Transverse colon (tissue), 4 donors: ENCODE measurements at regions not wholly inside any gene's neighbourhood (a gene's known extent, or its start where the extent isn't known, plus 50 kb on each side); places are given as distances from the start of the nearest gene placed in this dataset.

Experiments
- CTCF ChIP-seq, 5 experiments: fragments of 200-600 bp in 3 of 5; fragments of 450-650 bp in 2 of 5; sonication (generic) in 3 of 5; IDR thresholded peaks; 1 replicate in 2 of 5; 2 replicates in 3 of 5; pipeline ENCODE4 v1.5.1; 2016 to 2017; ENCODE audit warnings: antibody characterized with exemption in 5 of 5, inconsistent platforms in 3 of 5, mild to moderate bottlenecking in 2 of 5, moderate library complexity in 1 of 5
- EP300 ChIP-seq: sonication (generic); formaldehyde crosslinking; IDR thresholded peaks from one replicate; pipeline ENCODE4 v1.6.1; 2017; ENCODE audit warnings: antibody characterized with exemption, low read depth
- POLR2A ChIP-seq: fragments of 450-650 bp; IDR thresholded peaks from one replicate; pipeline ENCODE4 v1.6.1; 2016; ENCODE audit warnings: antibody characterized with exemption, mild to moderate bottlenecking, moderate library complexity
- POLR2AphosphoS5 ChIP-seq, 3 donors: sonication (generic); formaldehyde crosslinking; IDR thresholded peaks; one replicate each; pipeline ENCODE4 v1.6.1; 2016; ENCODE audit warnings: antibody characterized with exemption in 3 of 3

DNA sequence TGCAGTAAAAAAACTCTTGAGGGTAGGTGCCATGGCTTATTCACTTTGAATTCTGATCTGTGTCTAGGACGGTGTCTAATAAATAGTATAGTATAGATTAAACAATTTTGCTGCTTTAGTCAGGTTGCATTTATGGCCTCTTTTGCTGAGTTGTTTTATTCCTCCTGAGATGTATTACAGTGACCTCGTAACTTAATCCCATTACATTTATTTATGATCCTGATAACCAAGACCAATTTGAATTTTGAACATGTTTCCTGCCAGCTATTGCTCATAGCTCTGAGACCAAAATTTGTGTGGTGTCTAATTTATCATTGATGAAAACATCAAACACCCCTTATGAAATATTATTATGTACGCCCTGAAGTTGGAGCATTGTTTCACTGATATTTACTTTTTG lies 381.9 kb upstream of the SEMA3C start:
- no peak for TF ChIP-seq CTCF (IDR thresholded peaks at IDR 0.05)
- TF ChIP-seq POLR2A: no peak
- no peak for TF ChIP-seq POLR2AphosphoS5 (IDR thresholded peaks at IDR 0.05)
- no peak for TF ChIP-seq EP300
